Cardiac muscle cell (in vitro differentiated cells and primary cell): ENCODE measurements at regions not wholly inside any gene's neighbourhood (a gene's known extent, or its start where the extent isn't known, plus 50 kb on each side); places are given as distances from the start of the nearest gene placed in this dataset.

Source experiments
- DNase-seq, 2 donors: peaks; one replicate each; pipeline versions ENCODE4 v3.0.0 to v3.0.0-alpha.2; 2010 to 2017; ENCODE audit warnings: low read depth in 1 of 2, low spot score in 1 of 2
- H3K27ac ChIP-seq: fragments of 200-600 bp; sonication (generic); 2 replicates; pipeline ENCODE4 v1.5.1; 2016
- H3K27me3 ChIP-seq: fragments of 200-600 bp; sonication (generic); 2 replicates; pipeline ENCODE4 v1.6.0; 2016; ENCODE audit warnings: control low read depth
- H3K36me3 ChIP-seq: fragments of 200-600 bp; sonication (generic); 2 replicates; pipeline ENCODE4 v1.5.1; 2016; ENCODE audit warnings: control low read depth
- H3K4me1 ChIP-seq: fragments of 200-600 bp; sonication (generic); 2 replicates; pipeline ENCODE4 v1.8.1; 2017; ENCODE audit warnings: low read depth, mild to moderate bottlenecking, mixed run types
- H3K4me3 ChIP-seq: fragments of 200-600 bp; sonication (generic); 2 replicates; pipeline ENCODE4 v1.5.1; 2016; ENCODE audit warnings: mild to moderate bottlenecking
- H3K9me3 ChIP-seq: fragments of 200-600 bp; sonication (generic); 2 replicates; pipeline ENCODE4 v1.5.1; 2017; ENCODE audit warnings: low read depth, mild to moderate bottlenecking, control low read depth
- TF ChIP-seq, protein P1 (sequence below): IDR thresholded peaks from 2 replicates; pipeline ENCODE4 v1.5.1; 2012; ENCODE audit warnings: low read depth, mild to moderate bottlenecking, low read length

DNA sequence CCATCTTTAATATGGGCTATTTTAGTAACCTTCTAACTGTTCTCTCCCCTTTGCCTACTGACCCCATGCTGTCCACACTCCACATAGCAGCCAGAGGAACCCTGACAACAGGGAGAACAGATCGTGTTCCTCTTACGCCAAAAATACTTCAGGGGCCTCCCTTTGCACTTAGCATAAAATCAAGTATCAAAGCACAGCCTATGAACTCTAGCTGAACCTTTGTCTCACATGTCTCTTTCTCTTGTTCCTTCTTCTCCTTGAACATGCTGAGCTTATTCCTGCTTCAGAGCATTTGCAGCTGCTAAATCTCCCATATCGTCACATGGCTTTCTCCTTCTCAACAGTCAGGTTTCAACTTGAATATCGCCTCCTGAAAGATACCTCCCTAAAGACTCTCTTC lies 698.8 kb upstream of the C9orf72 start:
- no peak overlapping the region for H3K4me3 ChIP-seq
- no peaks in the 10 kb centered on the region for H3K36me3 ChIP-seq
- DNase-seq: peak in 1 of 2 donors; percentile 17
- H3K27ac ChIP-seq: peak overlapping the region; percentile 27
- peaks cover 8% of the 10 kb centered on the region for H3K4me1 ChIP-seq
- TF ChIP-seq, protein P1, sequence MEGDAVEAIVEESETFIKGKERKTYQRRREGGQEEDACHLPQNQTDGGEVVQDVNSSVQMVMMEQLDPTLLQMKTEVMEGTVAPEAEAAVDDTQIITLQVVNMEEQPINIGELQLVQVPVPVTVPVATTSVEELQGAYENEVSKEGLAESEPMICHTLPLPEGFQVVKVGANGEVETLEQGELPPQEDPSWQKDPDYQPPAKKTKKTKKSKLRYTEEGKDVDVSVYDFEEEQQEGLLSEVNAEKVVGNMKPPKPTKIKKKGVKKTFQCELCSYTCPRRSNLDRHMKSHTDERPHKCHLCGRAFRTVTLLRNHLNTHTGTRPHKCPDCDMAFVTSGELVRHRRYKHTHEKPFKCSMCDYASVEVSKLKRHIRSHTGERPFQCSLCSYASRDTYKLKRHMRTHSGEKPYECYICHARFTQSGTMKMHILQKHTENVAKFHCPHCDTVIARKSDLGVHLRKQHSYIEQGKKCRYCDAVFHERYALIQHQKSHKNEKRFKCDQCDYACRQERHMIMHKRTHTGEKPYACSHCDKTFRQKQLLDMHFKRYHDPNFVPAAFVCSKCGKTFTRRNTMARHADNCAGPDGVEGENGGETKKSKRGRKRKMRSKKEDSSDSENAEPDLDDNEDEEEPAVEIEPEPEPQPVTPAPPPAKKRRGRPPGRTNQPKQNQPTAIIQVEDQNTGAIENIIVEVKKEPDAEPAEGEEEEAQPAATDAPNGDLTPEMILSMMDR: no peak
- no peaks in the 10 kb centered on the region for H3K27me3 ChIP-seq
- no peaks in the 10 kb centered on the region for H3K9me3 ChIP-seq

DNA sequence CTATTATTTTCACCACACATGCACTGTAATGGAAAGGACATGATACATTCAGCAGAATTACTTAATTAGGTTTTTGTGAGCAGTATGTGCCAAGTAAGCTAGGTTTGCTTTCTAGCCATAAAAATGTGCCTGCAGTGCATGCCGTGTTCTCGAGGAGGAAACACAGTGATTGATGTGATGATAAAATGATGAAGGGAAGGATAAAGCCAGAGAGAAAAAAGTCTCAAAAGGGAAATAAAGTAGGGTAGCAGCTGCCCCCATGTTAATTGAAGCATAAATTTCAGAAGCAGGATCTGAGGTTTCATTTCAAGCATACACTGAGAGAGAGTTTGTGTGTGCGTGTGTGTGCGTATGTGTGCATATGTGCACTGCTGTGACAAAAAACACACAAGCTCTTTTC lies 714.2 kb upstream of the C9orf72 start:
- TF ChIP-seq, protein P1: no peak

DNA sequence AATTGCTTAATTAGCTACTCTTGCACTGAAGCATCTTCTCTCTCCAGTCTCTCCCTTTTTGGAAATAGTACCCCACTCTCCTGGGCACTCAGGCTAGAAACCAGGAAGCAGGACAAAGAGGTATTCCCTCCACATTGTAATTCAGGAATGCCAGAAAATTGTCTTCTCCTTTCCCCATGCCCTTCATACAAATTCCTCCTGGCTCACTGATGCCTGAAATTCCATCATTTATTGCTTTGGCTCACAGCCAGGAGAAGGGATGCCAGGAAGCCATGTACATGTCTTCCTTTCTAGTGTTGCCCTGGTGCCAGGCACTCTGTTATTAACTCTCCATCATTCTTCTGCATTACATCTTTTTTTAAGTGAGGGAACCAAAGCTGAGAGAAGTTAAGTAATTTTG lies 716.5 kb upstream of the C9orf72 start:
- Histone ChIP-seq H3K27ac (no peak overlapping the region), H3K27me3 (no peaks in the 10 kb centered on the region), H3K36me3 (no peaks in the 10 kb centered on the region), H3K4me1 (no peaks in the 10 kb centered on the region), H3K9me3 (no peaks in the 10 kb centered on the region), H3K4me3 (no peak overlapping the region)
- DNase-seq: no peak
- TF ChIP-seq, protein P1: no peak

More for the DNA sequence above, 714.2 kb upstream of the C9orf72 start:
- Histone ChIP-seq H3K27me3 (no peaks in the 10 kb centered on the region), H3K4me1 (no peaks in the 10 kb centered on the region), H3K27ac (no peak overlapping the region), H3K36me3 (no peaks in the 10 kb centered on the region), H3K4me3 (no peak overlapping the region), H3K9me3 (no peaks in the 10 kb centered on the region)
- no peak for DNase-seq

DNA sequence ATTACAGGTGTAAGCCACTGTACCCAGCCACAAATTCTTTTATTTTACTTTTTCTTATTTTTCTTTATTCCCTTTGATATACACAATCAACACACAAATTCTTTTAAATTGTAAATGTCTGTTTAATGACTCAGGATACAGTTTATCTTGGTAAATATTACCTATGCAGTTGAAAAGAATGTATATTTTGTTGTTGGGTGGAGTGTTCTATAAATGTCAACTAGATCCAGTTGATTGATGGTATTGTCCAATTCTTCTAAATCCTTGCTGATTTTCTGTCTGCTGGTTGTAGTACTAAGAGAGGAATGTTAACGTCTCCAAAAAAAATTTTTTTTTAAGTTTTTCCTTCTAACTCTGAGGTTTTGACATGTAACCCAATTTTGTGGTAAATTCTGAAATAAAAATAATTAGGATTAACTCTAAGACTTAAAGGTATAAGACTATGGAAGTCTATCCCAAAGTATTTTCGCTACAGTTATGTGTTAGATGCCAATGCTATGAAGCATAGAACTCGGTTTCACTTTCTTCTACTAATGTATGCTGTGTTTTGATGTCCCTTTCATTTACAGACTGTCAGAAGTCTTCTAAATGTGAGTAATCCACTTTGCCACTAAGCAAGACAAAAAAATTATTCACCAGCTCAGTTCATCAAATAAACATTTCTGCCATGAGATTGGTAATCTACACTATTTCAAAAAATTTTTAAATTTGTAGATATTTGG lies 720.2 kb upstream of the C9orf72 start:
- Histone ChIP-seq H3K4me3 (no peak overlapping the region), H3K9me3 (no peaks in the 10 kb centered on the region), H3K4me1 (no peaks in the 10 kb centered on the region), H3K27ac (no peak overlapping the region), H3K27me3 (no peaks in the 10 kb centered on the region), H3K36me3 (no peaks in the 10 kb centered on the region)
- TF ChIP-seq, protein P1: no peak
- no peak for DNase-seq

DNA sequence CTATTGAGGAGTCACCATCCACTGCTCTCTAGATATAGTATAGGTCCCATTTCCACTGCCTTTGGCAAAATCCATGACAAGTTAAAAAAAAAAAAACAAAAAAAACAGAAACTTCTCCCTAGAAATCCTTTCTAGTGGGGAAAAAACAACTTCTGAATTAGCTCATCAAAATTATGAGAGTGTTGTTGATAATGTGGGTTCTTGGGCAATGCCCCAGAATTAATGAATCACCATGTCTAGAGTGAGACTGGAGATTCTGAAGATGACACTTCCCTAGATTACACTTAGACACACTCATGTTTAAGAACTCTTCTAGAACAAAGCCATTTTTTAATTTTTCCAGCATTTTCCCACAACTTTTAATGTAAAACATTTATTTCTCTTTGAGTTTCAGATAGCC lies 728.0 kb upstream of the C9orf72 start:
- DNase-seq: peak in 1 of 2 donors; percentile 0
- TF ChIP-seq, protein P1: no peak
- H3K27ac ChIP-seq: no peak overlapping the region

More for the DNA sequence above, 728.0 kb upstream of the C9orf72 start:
- H3K4me3 ChIP-seq: no peak overlapping the region
- no peaks in the 10 kb centered on the region for H3K4me1 ChIP-seq
- H3K36me3 ChIP-seq: no peaks in the 10 kb centered on the region
- no peaks in the 10 kb centered on the region for H3K27me3 ChIP-seq
- no peaks in the 10 kb centered on the region for H3K9me3 ChIP-seq
